ENCODE measurements at regions not wholly inside any gene's neighbourhood (a gene's known extent, or its start where the extent isn't known, plus 50 kb on each side); places are given as distances from the start of the nearest gene placed in this dataset.

- no peak for DNase-seq (ENCODE audit: extremely low read depth in 1 of 11, low read depth in 9 of 11, low spot score in 4 of 11)
Observed at GRCh38 chr10:60675236-60675635, 103.0 kb upstream of the CDK1 start.

GRCh38 chr10:60669501-60669900 lies 108.8 kb upstream of the CDK1 start:
- DNase-seq (ENCODE audit: extremely low read depth in 1 of 11, low read depth in 9 of 11, low spot score in 4 of 11), result no peak

GRCh38 chr10:60666221-60666620 lies 112.1 kb upstream of the CDK1 start:
- no peak for DNase-seq (ENCODE audit: extremely low read depth in 1 of 11, low read depth in 9 of 11, low spot score in 4 of 11)

GRCh38 chr10:60664859-60665258 lies 113.4 kb upstream of the CDK1 start:
- DNase-seq (ENCODE audit: extremely low read depth in 1 of 11, low read depth in 9 of 11, low spot score in 4 of 11), result no peak

GRCh38 chr10:60663850-60664249 lies 114.4 kb upstream of the CDK1 start:
- no peak for DNase-seq (ENCODE audit: extremely low read depth in 1 of 11, low read depth in 9 of 11, low spot score in 4 of 11)

GRCh38 chr10:60662917-60663614 lies 115.2 kb upstream of the CDK1 start:
- no peak for DNase-seq (ENCODE audit: extremely low read depth in 1 of 11, low read depth in 9 of 11, low spot score in 4 of 11)

GRCh38 chr10:60661637-60662036 lies 116.6 kb upstream of the CDK1 start:
- DNase-seq (ENCODE audit: extremely low read depth in 1 of 11, low read depth in 9 of 11, low spot score in 4 of 11), result no peak

GRCh38 chr10:60660625-60661024 lies 117.7 kb upstream of the CDK1 start:
- no peak for DNase-seq (ENCODE audit: extremely low read depth in 1 of 11, low read depth in 9 of 11, low spot score in 4 of 11)

GRCh38 chr10:60654813-60655464 lies 123.3 kb upstream of the CDK1 start:
- DNase-seq (ENCODE audit: extremely low read depth in 1 of 11, low read depth in 9 of 11, low spot score in 4 of 11), result no peak

- no peak for DNase-seq (ENCODE audit: extremely low read depth in 1 of 11, low read depth in 9 of 11, low spot score in 4 of 11)
Observed at GRCh38 chr10:60652628-60653027, 125.7 kb upstream of the CDK1 start.

- DNase-seq (ENCODE audit: extremely low read depth in 1 of 11, low read depth in 9 of 11, low spot score in 4 of 11), result no peak
Observed at GRCh38 chr10:60650378-60650800, 127.9 kb upstream of the CDK1 start.

GRCh38 chr10:60649485-60650377 lies 128.5 kb upstream of the CDK1 start:
- DNase-seq (ENCODE audit: extremely low read depth in 1 of 11, low read depth in 9 of 11, low spot score in 4 of 11), result no peak

- no peak for DNase-seq (ENCODE audit: extremely low read depth in 1 of 11, low read depth in 9 of 11, low spot score in 4 of 11)
Observed at GRCh38 chr10:60648761-60649160, 129.5 kb upstream of the CDK1 start.

- DNase-seq (ENCODE audit: extremely low read depth in 1 of 11, low read depth in 9 of 11, low spot score in 4 of 11), result peak; percentile 22 to 66 (median 48)
Observed at GRCh38 chr10:60646966-60647796, 131.1 kb upstream of the CDK1 start.

- no peak for DNase-seq (ENCODE audit: extremely low read depth in 1 of 11, low read depth in 9 of 11, low spot score in 4 of 11)
Observed at GRCh38 chr10:60645980-60646379, 132.3 kb upstream of the CDK1 start.

- DNase-seq (ENCODE audit: extremely low read depth in 1 of 11, low read depth in 9 of 11, low spot score in 4 of 11), result no peak
Observed at GRCh38 chr10:60644436-60645130, 133.7 kb upstream of the CDK1 start.

GRCh38 chr10:60643874-60644273 lies 134.4 kb upstream of the CDK1 start:
- no peak for DNase-seq (ENCODE audit: extremely low read depth in 1 of 11, low read depth in 9 of 11, low spot score in 4 of 11)

GRCh38 chr10:60629332-60629731 lies 148.9 kb upstream of the CDK1 start:
- DNase-seq (ENCODE audit: extremely low read depth in 1 of 11, low read depth in 9 of 11, low spot score in 4 of 11), result no peak
